Lung (tissue), 11 donors: ENCODE measurements at regions not wholly inside any gene's neighbourhood (a gene's known extent, or its start where the extent isn't known, plus 50 kb on each side); places are given as distances from the start of the nearest gene placed in this dataset.

Experiments used
- ATAC-seq: fragments of 200-7000 bp; cut with Tn5 transposase; one replicate; pipeline ENCODE4 v1.9.1; 2020; ENCODE audit warnings: moderate number of reproducible peaks; ENCODE audit not compliant: insufficient read depth, low FRiP score
- DNase-seq, 3 donors: peaks; one replicate each; pipeline ENCODE4 v3.0.0-alpha.2; 2013 to 2017
- H3K27ac ChIP-seq, 2 donors: one replicate each; pipeline ENCODE4 v1.5.1; 2013; ENCODE audit warnings: mild to moderate bottlenecking in 2 of 2, moderate library complexity in 2 of 2, control low read depth in 1 of 2, inconsistent platforms in 1 of 2, low read depth in 1 of 2, low read length in 1 of 2
- H3K27me3 ChIP-seq, 3 donors: one replicate each; pipeline ENCODE4 v1.5.1; 2013; ENCODE audit warnings: low read length in 2 of 3; ENCODE audit not compliant: control insufficient read depth in 3 of 3, insufficient read depth in 3 of 3
- H3K36me3 ChIP-seq, 4 donors: one replicate each; pipeline ENCODE4 v1.5.1; 2013; ENCODE audit warnings: low read length in 4 of 4, mild to moderate bottlenecking in 1 of 4, moderate library complexity in 1 of 4; ENCODE audit not compliant: control insufficient read depth in 4 of 4, insufficient read depth in 4 of 4
- H3K4me1 ChIP-seq, 5 donors: one replicate each; pipeline ENCODE4 v1.5.1; 2013; ENCODE audit warnings: low read length in 5 of 5, mild to moderate bottlenecking in 2 of 5, moderate library complexity in 1 of 5; ENCODE audit not compliant: control insufficient read depth in 5 of 5, insufficient read depth in 5 of 5
- H3K4me3 ChIP-seq: one replicate; pipeline ENCODE4 v1.5.1; 2013; ENCODE audit warnings: mild to moderate bottlenecking, control low read depth, moderate library complexity
- H3K9ac ChIP-seq, 2 donors: one replicate each; pipeline ENCODE4 v1.5.1; 2013; ENCODE audit warnings: low read length in 2 of 2, control low read depth in 1 of 2; ENCODE audit not compliant: insufficient read depth in 1 of 2
- H3K9me3 ChIP-seq, 4 donors: one replicate each; pipeline ENCODE4 v1.5.1; 2013; ENCODE audit warnings: low read length in 3 of 4, mild to moderate bottlenecking in 1 of 4, moderate library complexity in 1 of 4; ENCODE audit not compliant: control insufficient read depth in 4 of 4, insufficient read depth in 3 of 4
- WGBS, 2 donors: extraction: QIAGEN DNeasy Blood & Tissue Kit; methylation state at CpG; one replicate each; pipeline ENCODE4 v1.1.7; 2013; 5-methylcytosine and 5-hydroxymethylcytosine counted together
- TF ChIP-seq, protein P1 (sequence below): IDR thresholded peaks from 2 replicates; pipeline ENCODE4 v1.5.1; 2012; ENCODE audit warnings: mild to moderate bottlenecking; ENCODE audit errors: control extremely low read depth, extremely low read depth
- donor health status: control.
- donor health status: control.
- donor health status: Bipolar disorder and iron deficiency.
- donor health status: healthy.
- donor health status: DM: yes; HTN: yes; CAD: no.

DNA sequence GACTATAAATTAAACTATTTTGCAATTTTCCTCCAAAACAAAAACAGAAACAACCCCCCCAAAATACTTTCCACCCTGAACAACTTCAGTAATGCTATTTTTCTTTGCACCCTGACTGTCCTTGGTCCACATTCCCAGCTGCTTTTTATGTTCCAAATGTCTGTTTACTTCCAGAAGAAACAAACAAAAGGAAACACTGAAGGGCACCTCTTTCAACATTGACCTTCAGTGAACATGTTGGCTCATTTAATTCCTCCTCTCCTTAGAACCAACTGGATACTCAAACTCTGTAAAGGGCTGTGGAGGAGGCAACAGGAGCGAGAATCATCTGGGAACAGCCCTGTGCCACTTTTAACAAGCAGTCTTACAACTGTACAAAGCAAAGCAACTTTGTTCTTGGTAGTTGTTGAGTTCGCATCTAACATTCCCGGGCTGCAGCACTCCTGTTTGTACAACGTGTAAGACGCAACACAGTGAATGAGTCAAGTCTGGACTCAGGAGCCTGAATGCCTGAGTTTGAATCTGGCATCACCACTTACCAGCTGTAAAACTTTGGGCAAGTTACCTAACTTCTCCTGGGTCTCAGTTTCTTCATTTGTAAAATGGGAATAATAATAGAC lies 111.4 kb upstream of the GATA6 start:
- peaks cover 0 to 13% (median 3%) of the 10 kb centered on the region in 5 donors for H3K4me1 ChIP-seq
- WGBS, 2 donors: 63 to 77% methylated on average over 5 of the region's 5 CpGs
- H3K9ac ChIP-seq: no peak overlapping the region
- no peak overlapping the region for H3K27ac ChIP-seq
- no peaks in the 10 kb centered on the region for H3K36me3 ChIP-seq
- no peaks in the 10 kb centered on the region for H3K27me3 ChIP-seq
- H3K9me3 ChIP-seq: no peaks in the 10 kb centered on the region
- peak; percentile 38 to 61 (median 47) for DNase-seq
- TF ChIP-seq, protein P1, sequence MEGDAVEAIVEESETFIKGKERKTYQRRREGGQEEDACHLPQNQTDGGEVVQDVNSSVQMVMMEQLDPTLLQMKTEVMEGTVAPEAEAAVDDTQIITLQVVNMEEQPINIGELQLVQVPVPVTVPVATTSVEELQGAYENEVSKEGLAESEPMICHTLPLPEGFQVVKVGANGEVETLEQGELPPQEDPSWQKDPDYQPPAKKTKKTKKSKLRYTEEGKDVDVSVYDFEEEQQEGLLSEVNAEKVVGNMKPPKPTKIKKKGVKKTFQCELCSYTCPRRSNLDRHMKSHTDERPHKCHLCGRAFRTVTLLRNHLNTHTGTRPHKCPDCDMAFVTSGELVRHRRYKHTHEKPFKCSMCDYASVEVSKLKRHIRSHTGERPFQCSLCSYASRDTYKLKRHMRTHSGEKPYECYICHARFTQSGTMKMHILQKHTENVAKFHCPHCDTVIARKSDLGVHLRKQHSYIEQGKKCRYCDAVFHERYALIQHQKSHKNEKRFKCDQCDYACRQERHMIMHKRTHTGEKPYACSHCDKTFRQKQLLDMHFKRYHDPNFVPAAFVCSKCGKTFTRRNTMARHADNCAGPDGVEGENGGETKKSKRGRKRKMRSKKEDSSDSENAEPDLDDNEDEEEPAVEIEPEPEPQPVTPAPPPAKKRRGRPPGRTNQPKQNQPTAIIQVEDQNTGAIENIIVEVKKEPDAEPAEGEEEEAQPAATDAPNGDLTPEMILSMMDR: no peak
- ATAC-seq: no peak
- H3K4me3 ChIP-seq: no peak overlapping the region

DNA sequence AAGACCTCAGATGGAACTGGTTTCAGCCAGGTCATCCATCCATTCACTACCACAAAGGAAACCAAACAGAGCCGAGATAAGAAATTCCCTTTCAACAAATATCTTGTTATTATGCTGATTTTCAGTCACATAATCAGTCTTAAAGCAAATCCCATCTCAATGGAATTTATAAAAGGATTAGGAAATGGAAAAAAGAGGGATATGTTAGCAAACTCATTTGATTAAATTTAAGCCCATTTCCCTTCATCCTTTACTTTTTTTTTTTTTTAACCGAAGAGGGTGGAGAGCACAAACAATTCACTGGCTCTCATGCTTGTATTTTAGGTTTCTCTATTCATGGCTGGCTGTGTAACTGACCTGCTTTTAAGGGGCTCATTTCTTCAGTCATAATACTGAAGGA lies 109.0 kb upstream of the GATA6 start:
- H3K27ac ChIP-seq: no peak overlapping the region
- 63 to 70% methylated on average over 2 of the region's 2 CpGs for WGBS, 2 donors
- TF ChIP-seq, protein P1: no peak

DNA sequence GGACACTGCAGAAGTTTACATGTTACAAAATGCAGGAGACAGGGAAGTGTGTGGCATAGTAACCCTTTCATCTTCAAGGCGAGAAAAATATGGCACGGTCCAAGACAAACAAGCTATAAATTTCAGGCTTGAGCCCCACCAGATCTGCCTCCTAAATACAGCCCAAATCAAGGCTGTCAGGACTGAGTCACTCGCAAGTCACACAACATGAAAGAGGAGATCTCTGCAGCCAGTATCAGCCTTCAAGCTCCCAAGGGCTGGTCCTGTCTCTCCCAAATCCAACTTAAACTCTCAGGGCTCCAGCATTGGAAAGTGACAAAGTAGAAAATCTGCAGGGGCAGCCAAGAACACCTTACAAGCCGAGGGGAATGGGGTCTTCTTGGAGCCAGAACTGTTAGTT lies 106.3 kb upstream of the GATA6 start:
- no peak overlapping the region for H3K27ac ChIP-seq
- H3K4me3 ChIP-seq: no peak overlapping the region
- H3K9me3 ChIP-seq: peaks cover 0 to 2% (median 0%) of the 10 kb centered on the region in 4 donors
- no peak overlapping the region for H3K9ac ChIP-seq
- TF ChIP-seq, protein P1: no peak
- no peaks in the 10 kb centered on the region for H3K36me3 ChIP-seq
- peak in 2 of 3 donors; percentile 36 to 40 for DNase-seq
- peaks cover 0 to 12% (median 1%) of the 10 kb centered on the region in 5 donors for H3K4me1 ChIP-seq
- 83 to 89% methylated on average over 4 of the region's 4 CpGs for WGBS, 2 donors
- no peaks in the 10 kb centered on the region for H3K27me3 ChIP-seq
- ATAC-seq: no peak

More for the DNA sequence above, 109.0 kb upstream of the GATA6 start:
- Histone ChIP-seq H3K9me3 (no peaks in the 10 kb centered on the region), H3K27me3 (no peaks in the 10 kb centered on the region), H3K36me3 (no peaks in the 10 kb centered on the region), H3K4me3 (no peak overlapping the region), H3K9ac (no peak overlapping the region), H3K4me1 (peaks cover 0 to 17% (median 3%) of the 10 kb centered on the region in 5 donors)
- DNase-seq (no peak), ATAC-seq (no peak)

DNA sequence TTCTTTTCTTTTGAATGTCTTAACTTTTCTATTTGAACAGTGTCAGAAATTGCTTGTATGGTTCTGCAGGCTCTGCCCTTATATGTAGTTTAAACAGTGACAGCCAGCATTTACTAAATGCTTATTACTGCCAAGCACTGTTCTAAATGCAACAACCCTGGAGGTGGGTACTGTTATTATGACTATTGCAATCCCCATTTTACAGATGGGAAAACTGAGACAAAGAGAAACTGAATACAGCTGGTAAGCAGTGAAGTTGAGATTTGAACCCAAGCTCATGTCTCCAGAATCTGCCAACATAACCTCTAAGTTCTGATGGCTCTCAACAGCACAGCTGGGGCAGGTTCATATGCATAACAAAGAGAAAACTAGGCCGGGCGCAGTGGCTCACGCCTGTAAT lies 105.7 kb upstream of the GATA6 start:
- Histone ChIP-seq H3K27me3 (no peaks in the 10 kb centered on the region), H3K27ac (no peak overlapping the region), H3K9ac (no peak overlapping the region), H3K36me3 (no peaks in the 10 kb centered on the region), H3K4me1 (peaks cover 0 to 12% (median 0%) of the 10 kb centered on the region in 5 donors), H3K9me3 (peaks cover 0 to 6% (median 0%) of the 10 kb centered on the region in 4 donors), H3K4me3 (no peak overlapping the region)
- TF ChIP-seq, protein P1: no peak
- DNase-seq: no peak
- ATAC-seq: no peak
- 94 to 100% methylated on average over 3 of the region's 3 CpGs for WGBS, 2 donors
